Body of pancreas (tissue), 4 donors: ENCODE measurements at regions not wholly inside any gene's neighbourhood (a gene's known extent, or its start where the extent isn't known, plus 50 kb on each side); places are given as distances from the start of the nearest gene placed in this dataset.

ENCODE experiments used
- POLR2A ChIP-seq, 3 donors: fragments of 450-650 bp; IDR thresholded peaks; one replicate each; pipeline ENCODE4 v1.6.1; 2016; ENCODE audit warnings: antibody characterized with exemption in 3 of 3, mild to moderate bottlenecking in 2 of 3
- TF ChIP-seq, protein P1 (sequence below), 7 experiments: fragments of 450-650 bp in 4 of 7; fragments of 200-600 bp in 3 of 7; sonication (generic) in 3 of 7; IDR thresholded peaks; one replicate each; pipeline ENCODE4 v1.5.1; 2016 to 2019; ENCODE audit warnings: antibody characterized with exemption in 7 of 7

DNA sequence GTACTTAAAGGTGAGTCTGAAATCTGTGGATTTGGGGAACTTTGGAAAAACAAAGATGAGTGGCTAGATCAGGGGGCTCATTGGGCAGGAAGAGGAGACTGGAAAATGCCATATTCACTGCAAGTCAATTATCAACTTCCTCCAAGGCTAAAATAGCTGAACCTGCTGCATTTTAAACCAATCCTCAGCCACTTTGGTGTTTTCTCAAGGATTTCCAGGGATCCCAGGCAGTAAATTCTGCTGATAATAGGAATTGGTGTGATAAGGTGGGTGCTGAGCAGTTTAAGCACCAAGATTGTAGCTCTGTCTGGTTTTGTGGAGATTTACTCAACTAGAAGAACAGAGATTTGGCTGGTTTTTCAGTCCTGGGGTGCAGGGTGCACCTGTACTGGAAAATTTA is 153.9 kb upstream of the CAMK1G start:
- TF ChIP-seq, protein P1, sequence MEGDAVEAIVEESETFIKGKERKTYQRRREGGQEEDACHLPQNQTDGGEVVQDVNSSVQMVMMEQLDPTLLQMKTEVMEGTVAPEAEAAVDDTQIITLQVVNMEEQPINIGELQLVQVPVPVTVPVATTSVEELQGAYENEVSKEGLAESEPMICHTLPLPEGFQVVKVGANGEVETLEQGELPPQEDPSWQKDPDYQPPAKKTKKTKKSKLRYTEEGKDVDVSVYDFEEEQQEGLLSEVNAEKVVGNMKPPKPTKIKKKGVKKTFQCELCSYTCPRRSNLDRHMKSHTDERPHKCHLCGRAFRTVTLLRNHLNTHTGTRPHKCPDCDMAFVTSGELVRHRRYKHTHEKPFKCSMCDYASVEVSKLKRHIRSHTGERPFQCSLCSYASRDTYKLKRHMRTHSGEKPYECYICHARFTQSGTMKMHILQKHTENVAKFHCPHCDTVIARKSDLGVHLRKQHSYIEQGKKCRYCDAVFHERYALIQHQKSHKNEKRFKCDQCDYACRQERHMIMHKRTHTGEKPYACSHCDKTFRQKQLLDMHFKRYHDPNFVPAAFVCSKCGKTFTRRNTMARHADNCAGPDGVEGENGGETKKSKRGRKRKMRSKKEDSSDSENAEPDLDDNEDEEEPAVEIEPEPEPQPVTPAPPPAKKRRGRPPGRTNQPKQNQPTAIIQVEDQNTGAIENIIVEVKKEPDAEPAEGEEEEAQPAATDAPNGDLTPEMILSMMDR (IDR thresholded peaks at IDR 0.05), result no peak
- TF ChIP-seq POLR2A (IDR thresholded peaks at IDR 0.05), result no peak
